ENCODE measurements at regions not wholly inside any gene's neighbourhood (a gene's known extent, or its start where the extent isn't known, plus 50 kb on each side); places are given as distances from the start of the nearest gene placed in this dataset.

DNA sequence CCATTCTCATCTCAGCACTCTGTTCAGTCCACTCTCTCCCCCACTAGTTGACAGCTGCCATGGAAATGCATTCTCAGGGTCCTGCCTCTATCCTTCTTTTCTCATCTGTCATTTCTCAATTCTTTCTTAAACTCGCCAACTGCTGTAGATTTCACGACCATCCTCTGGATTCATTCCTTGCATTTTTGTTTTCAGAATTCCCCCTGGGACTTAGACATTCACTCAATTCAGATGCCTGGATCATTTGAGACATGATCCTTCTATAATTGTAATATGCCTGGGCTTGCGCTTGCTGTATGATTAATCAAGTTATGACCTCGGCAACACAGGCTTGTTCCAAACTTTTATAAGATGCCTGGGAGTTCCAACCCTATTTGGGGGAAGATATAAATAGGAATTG is 104.5 kb downstream of the RAB11FIP2 start:
- Histone ChIP-seq H3K79me2 (ENCODE audit: control insufficient read depth, insufficient read depth, low read length) (no peaks in the 10 kb centered on the region), H3K4me2 (ENCODE audit: extremely low read depth, insufficient read depth, low read length) (no peak overlapping the region), H4K20me1 (ENCODE audit: control insufficient read depth, extremely low read depth, insufficient read depth, low read length) (no peaks in the 10 kb centered on the region), H3K9ac (ENCODE audit: insufficient read depth, low read length) (no peak overlapping the region), H3K4me1 (ENCODE audit: control insufficient read depth, extremely low read depth, insufficient read depth, low read length) (no peaks in the 10 kb centered on the region), H2AFZ (ENCODE audit: low read length) (no peak overlapping the region), H3K9me3 (ENCODE audit: control insufficient read depth, insufficient read depth, low read depth, low read length) (no peaks in the 10 kb centered on the region), H3K27ac (ENCODE audit: insufficient read depth, low read length) (no peak overlapping the region), H3K27me3 (ENCODE audit: control insufficient read depth, insufficient read depth, low read length) (no peaks in the 10 kb centered on the region), H3K36me3 (ENCODE audit: control insufficient read depth, insufficient read depth, low read length) (no peaks in the 10 kb centered on the region), H3K4me3 (replicated peaks in 1 of 4; ENCODE audit: control extremely low read depth in 1 of 4, insufficient read depth in 1 of 4, low read depth in 3 of 4, low read length in 4 of 4) (no peak overlapping the region)
- TF ChIP-seq, protein P1, sequence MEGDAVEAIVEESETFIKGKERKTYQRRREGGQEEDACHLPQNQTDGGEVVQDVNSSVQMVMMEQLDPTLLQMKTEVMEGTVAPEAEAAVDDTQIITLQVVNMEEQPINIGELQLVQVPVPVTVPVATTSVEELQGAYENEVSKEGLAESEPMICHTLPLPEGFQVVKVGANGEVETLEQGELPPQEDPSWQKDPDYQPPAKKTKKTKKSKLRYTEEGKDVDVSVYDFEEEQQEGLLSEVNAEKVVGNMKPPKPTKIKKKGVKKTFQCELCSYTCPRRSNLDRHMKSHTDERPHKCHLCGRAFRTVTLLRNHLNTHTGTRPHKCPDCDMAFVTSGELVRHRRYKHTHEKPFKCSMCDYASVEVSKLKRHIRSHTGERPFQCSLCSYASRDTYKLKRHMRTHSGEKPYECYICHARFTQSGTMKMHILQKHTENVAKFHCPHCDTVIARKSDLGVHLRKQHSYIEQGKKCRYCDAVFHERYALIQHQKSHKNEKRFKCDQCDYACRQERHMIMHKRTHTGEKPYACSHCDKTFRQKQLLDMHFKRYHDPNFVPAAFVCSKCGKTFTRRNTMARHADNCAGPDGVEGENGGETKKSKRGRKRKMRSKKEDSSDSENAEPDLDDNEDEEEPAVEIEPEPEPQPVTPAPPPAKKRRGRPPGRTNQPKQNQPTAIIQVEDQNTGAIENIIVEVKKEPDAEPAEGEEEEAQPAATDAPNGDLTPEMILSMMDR (conservative IDR thresholded peaks at IDR 0.05 in 1 of 2, IDR thresholded peaks at IDR 0.05 in 1 of 2; ENCODE audit: low read depth in 1 of 2, low read length in 2 of 2) = no peak
- no peak for TF ChIP-seq EZH2 (IDR thresholded peaks at IDR 0.05; ENCODE audit: low read length, missing control alignments)
- DNase-seq (ENCODE audit: low read depth in 2 of 2) = no peak

DNA sequence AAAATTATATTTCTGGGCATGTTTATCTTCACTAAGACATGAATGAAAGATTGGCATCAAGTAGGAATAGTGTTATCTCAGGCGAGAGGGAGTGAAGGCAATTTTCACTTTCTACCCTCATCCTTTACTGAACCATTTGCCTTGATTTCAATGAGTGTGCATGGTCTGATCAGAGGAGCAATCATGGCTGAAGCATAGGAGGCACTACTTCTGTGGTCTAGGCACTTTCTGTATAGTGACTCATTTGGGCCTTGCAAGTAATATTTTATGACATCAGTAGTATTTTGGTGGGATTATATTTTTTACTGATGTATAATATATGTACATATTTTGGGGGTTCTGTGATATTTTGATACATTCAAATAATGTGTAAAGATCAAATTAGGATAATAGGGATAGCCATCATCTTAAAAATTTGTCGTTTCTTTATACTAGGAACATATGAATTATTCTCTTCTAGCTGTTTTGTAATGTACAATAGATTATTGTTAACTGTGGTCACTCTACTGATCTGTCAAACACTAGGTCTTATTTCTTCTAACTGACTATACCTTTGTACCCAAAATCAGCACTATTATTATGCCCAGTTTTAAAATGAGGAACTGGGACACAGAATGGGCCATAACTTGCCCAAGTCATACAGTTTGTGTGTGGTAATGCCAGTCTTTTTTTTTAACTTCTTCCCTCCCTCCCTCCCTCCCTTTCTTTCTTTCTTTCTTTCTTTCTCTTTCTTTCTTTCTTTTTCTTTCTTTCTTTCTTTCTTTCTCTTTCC is 101.9 kb downstream of the RAB11FIP2 start:
- no peaks in the 10 kb centered on the region for H3K27me3 ChIP-seq (ENCODE audit: control insufficient read depth, insufficient read depth, low read length)
- no peaks in the 10 kb centered on the region for H3K9me3 ChIP-seq (ENCODE audit: control insufficient read depth, insufficient read depth, low read depth, low read length)
- TF ChIP-seq, protein P1 (conservative IDR thresholded peaks at IDR 0.05 in 1 of 2, IDR thresholded peaks at IDR 0.05 in 1 of 2; ENCODE audit: low read depth in 1 of 2, low read length in 2 of 2) = no peak
- TF ChIP-seq EZH2 (IDR thresholded peaks at IDR 0.05; ENCODE audit: low read length, missing control alignments) = no peak
- no peak for DNase-seq (ENCODE audit: low read depth in 2 of 2)
- H3K9ac ChIP-seq (ENCODE audit: insufficient read depth, low read length) = no peak overlapping the region
- no peaks in the 10 kb centered on the region for H3K79me2 ChIP-seq (ENCODE audit: control insufficient read depth, insufficient read depth, low read length)
- no peak overlapping the region for H3K27ac ChIP-seq (ENCODE audit: insufficient read depth, low read length)
- no peaks in the 10 kb centered on the region for H3K36me3 ChIP-seq (ENCODE audit: control insufficient read depth, insufficient read depth, low read length)
- H2AFZ ChIP-seq (ENCODE audit: low read length) = no peak overlapping the region
- H3K4me1 ChIP-seq (ENCODE audit: control insufficient read depth, extremely low read depth, insufficient read depth, low read length) = no peaks in the 10 kb centered on the region
- no peak overlapping the region for H3K4me2 ChIP-seq (ENCODE audit: extremely low read depth, insufficient read depth, low read length)
- no peaks in the 10 kb centered on the region for H4K20me1 ChIP-seq (ENCODE audit: control insufficient read depth, extremely low read depth, insufficient read depth, low read length)
- no peak overlapping the region for H3K4me3 ChIP-seq (replicated peaks in 1 of 4; ENCODE audit: control extremely low read depth in 1 of 4, insufficient read depth in 1 of 4, low read depth in 3 of 4, low read length in 4 of 4)

DNA sequence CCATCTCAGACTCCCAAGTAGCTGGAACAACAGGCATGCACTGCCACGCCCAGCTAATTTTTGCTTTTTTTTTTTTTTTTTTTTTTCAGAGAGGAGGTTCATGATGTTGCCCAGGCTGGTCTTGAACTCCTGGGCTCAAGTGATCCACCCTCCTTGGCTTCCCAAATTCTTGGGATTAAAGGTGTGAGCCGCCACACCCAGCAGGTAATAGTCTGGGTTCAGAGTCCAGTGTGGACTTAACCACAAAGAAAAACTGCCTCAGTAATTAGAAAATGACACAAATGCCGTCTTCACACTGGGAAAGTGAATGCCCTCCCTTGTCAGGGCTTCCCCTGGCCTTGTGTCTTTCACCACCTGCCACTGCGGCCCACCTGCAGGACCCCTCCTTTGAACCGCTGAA is 101.1 kb downstream of the RAB11FIP2 start:
- H3K27ac ChIP-seq (ENCODE audit: insufficient read depth, low read length) = no peak overlapping the region
- no peak overlapping the region for H3K9ac ChIP-seq (ENCODE audit: insufficient read depth, low read length)
- no peak overlapping the region for H2AFZ ChIP-seq (ENCODE audit: low read length)
- H4K20me1 ChIP-seq (ENCODE audit: control insufficient read depth, extremely low read depth, insufficient read depth, low read length) = no peaks in the 10 kb centered on the region
- TF ChIP-seq, protein P1 (conservative IDR thresholded peaks at IDR 0.05 in 1 of 2, IDR thresholded peaks at IDR 0.05 in 1 of 2; ENCODE audit: low read depth in 1 of 2, low read length in 2 of 2) = no peak
- no peak for TF ChIP-seq EZH2 (IDR thresholded peaks at IDR 0.05; ENCODE audit: low read length, missing control alignments)
- no peak overlapping the region for H3K4me3 ChIP-seq (replicated peaks in 1 of 4; ENCODE audit: control extremely low read depth in 1 of 4, insufficient read depth in 1 of 4, low read depth in 3 of 4, low read length in 4 of 4)
- no peaks in the 10 kb centered on the region for H3K27me3 ChIP-seq (ENCODE audit: control insufficient read depth, insufficient read depth, low read length)
- H3K79me2 ChIP-seq (ENCODE audit: control insufficient read depth, insufficient read depth, low read length) = no peaks in the 10 kb centered on the region
- no peak overlapping the region for H3K4me2 ChIP-seq (ENCODE audit: extremely low read depth, insufficient read depth, low read length)
- no peak for DNase-seq (ENCODE audit: low read depth in 2 of 2)
- H3K9me3 ChIP-seq (ENCODE audit: control insufficient read depth, insufficient read depth, low read depth, low read length) = no peaks in the 10 kb centered on the region
- H3K4me1 ChIP-seq (ENCODE audit: control insufficient read depth, extremely low read depth, insufficient read depth, low read length) = no peaks in the 10 kb centered on the region
- no peaks in the 10 kb centered on the region for H3K36me3 ChIP-seq (ENCODE audit: control insufficient read depth, insufficient read depth, low read length)
